Activated T-helper 2 cell treated with anti-CD3 and anti-CD28 coated beads, Interferon-gamma antibody, Interleukin-2, Interleukin-4, amounts not matched to agents 10 μg/mL and 5 μg/mL and 100 μg/mL, durations not matched to agents 14 hours and 24 hours and 36 hours (primary cell): ENCODE measurements at regions not wholly inside any gene's neighbourhood (a gene's known extent, or its start where the extent isn't known, plus 50 kb on each side); places are given as distances from the start of the nearest gene placed in this dataset.
"Not testable (repeated sequence)": the region's sequence is repeated elsewhere in the genome, so short reads cannot be mapped to it uniquely, and the experiment has no call there.

ENCODE experiments used
- DNase-seq: peaks from one replicate; pipeline ENCODE4 v3.0.0; 2021; ENCODE audit warnings: low spot score
- H3K27ac Mint-ChIP-seq: one replicate; pipeline ENCODE4 v1.8.0; 2021; ENCODE audit warnings: mixed read lengths
- H3K27me3 Mint-ChIP-seq: one replicate; pipeline ENCODE4 v1.8.0; 2021; ENCODE audit warnings: low read depth, mixed read lengths
- H3K36me3 Mint-ChIP-seq: one replicate; pipeline ENCODE4 v1.8.0; 2021; ENCODE audit warnings: low read depth, mixed read lengths
- H3K4me1 Mint-ChIP-seq: one replicate; pipeline ENCODE4 v1.8.0; 2021; ENCODE audit warnings: low read depth, mixed read lengths
- H3K4me3 Mint-ChIP-seq: one replicate; pipeline ENCODE4 v1.8.0; 2021; ENCODE audit warnings: low read depth, mild to moderate bottlenecking, moderate library complexity, mixed read lengths
- H3K9me3 Mint-ChIP-seq: one replicate; pipeline ENCODE4 v1.8.0; 2021; ENCODE audit warnings: mixed read lengths
- intact Hi-C: fragments of 100-400 bp; cut with micrococcal nuclease; formaldehyde crosslinking; loops from one replicate; pipeline ENCODE4 v1.15.1; 2023

GRCh38 chr4:97412331-97412730 is 730.9 kb downstream of the STPG2 start:
- Mint-ChIP-seq H3K36me3 (no peaks in the 10 kb centered on the region), H3K27me3 (no peaks in the 10 kb centered on the region), H3K27ac (no peak overlapping the region)

GRCh38 chr4:97414161-97414560 is 729.1 kb downstream of the STPG2 start:
- Mint-ChIP-seq H3K4me3 (no peak overlapping the region), H3K27ac (no peak overlapping the region), H3K9me3 (peaks cover 29% of the 10 kb centered on the region), H3K4me1 (no peaks in the 10 kb centered on the region), H3K36me3 (no peaks in the 10 kb centered on the region), H3K27me3 (no peaks in the 10 kb centered on the region)
- no peak for DNase-seq
- intact Hi-C loops, result no loop called here

More at GRCh38 chr4:97412331-97412730, 730.9 kb downstream of the STPG2 start:
- no peak overlapping the region for H3K4me3 Mint-ChIP-seq
- intact Hi-C loops, result no loop called here
- no peak for DNase-seq
- peaks cover 16% of the 10 kb centered on the region for H3K9me3 Mint-ChIP-seq
- no peaks in the 10 kb centered on the region for H3K4me1 Mint-ChIP-seq

GRCh38 chr4:97432551-97432950 is 710.7 kb downstream of the STPG2 start:
- Mint-ChIP-seq H3K27me3 (no peaks in the 10 kb centered on the region), H3K9me3 (peaks cover 50% of the 10 kb centered on the region), H3K27ac (no peak overlapping the region), H3K4me1 (no peaks in the 10 kb centered on the region), H3K36me3 (no peaks in the 10 kb centered on the region), H3K4me3 (no peak overlapping the region)
- intact Hi-C loops, result no loop called here
- DNase-seq, result no peak

- intact Hi-C loops, H3K4me1 Mint-ChIP-seq, H3K36me3 Mint-ChIP-seq, H3K27ac Mint-ChIP-seq, H3K4me3 Mint-ChIP-seq, DNase-seq, H3K27me3 Mint-ChIP-seq: not testable (repeated sequence)
- peaks cover 33% of the 10 kb centered on the region for H3K9me3 Mint-ChIP-seq
These were observed 705.1 kb downstream of the STPG2 start for GRCh38 chr4:97437998-97438705.

GRCh38 chr4:97453186-97453585 is 690.1 kb downstream of the STPG2 start:
- H3K27ac Mint-ChIP-seq, result no peak overlapping the region
- no peak overlapping the region for H3K4me3 Mint-ChIP-seq
- no peaks in the 10 kb centered on the region for H3K36me3 Mint-ChIP-seq
- no peak for DNase-seq
- intact Hi-C loops, result no loop called here
- no peaks in the 10 kb centered on the region for H3K4me1 Mint-ChIP-seq
- H3K27me3 Mint-ChIP-seq, result no peaks in the 10 kb centered on the region
- peaks cover 44% of the 10 kb centered on the region for H3K9me3 Mint-ChIP-seq

GRCh38 chr4:97457253-97457652 is 686.0 kb downstream of the STPG2 start:
- intact Hi-C loops, result no loop called here
- no peak overlapping the region for H3K4me3 Mint-ChIP-seq
- no peaks in the 10 kb centered on the region for H3K27me3 Mint-ChIP-seq
- no peak overlapping the region for H3K27ac Mint-ChIP-seq
- H3K4me1 Mint-ChIP-seq, result no peaks in the 10 kb centered on the region
- H3K36me3 Mint-ChIP-seq, result no peaks in the 10 kb centered on the region
- DNase-seq, result no peak
- peaks cover 47% of the 10 kb centered on the region for H3K9me3 Mint-ChIP-seq

- Mint-ChIP-seq H3K27ac (no peak overlapping the region), H3K4me1 (no peaks in the 10 kb centered on the region)
These were observed 675.0 kb downstream of the STPG2 start for GRCh38 chr4:97468272-97468671.

GRCh38 chr4:97475621-97476020 is 667.7 kb downstream of the STPG2 start:
- Mint-ChIP-seq H3K27me3 (no peaks in the 10 kb centered on the region), H3K27ac (no peak overlapping the region), H3K9me3 (peaks cover 16% of the 10 kb centered on the region), H3K4me3 (no peak overlapping the region), H3K4me1 (no peaks in the 10 kb centered on the region), H3K36me3 (no peaks in the 10 kb centered on the region)
- no peak for DNase-seq
- intact Hi-C loops, result no loop called here

More at GRCh38 chr4:97468272-97468671, 675.0 kb downstream of the STPG2 start:
- Mint-ChIP-seq H3K36me3 (no peaks in the 10 kb centered on the region), H3K27me3 (no peaks in the 10 kb centered on the region), H3K4me3 (no peak overlapping the region), H3K9me3 (peaks cover 34% of the 10 kb centered on the region)
- intact Hi-C loops, result no loop called here
- DNase-seq, result no peak

- no peaks in the 10 kb centered on the region for H3K27me3 Mint-ChIP-seq
- no peak overlapping the region for H3K27ac Mint-ChIP-seq
- no peak overlapping the region for H3K4me3 Mint-ChIP-seq
- no peaks in the 10 kb centered on the region for H3K36me3 Mint-ChIP-seq
- no peak for DNase-seq
- intact Hi-C loops, result no loop called here
- H3K4me1 Mint-ChIP-seq, result no peaks in the 10 kb centered on the region
- H3K9me3 Mint-ChIP-seq, result peaks cover 15% of the 10 kb centered on the region
These were observed 665.3 kb downstream of the STPG2 start for GRCh38 chr4:97477974-97478373.

GRCh38 chr4:97479388-97479787 is 663.9 kb downstream of the STPG2 start:
- peaks cover 15% of the 10 kb centered on the region for H3K9me3 Mint-ChIP-seq
- H3K27me3 Mint-ChIP-seq, result no peaks in the 10 kb centered on the region
- no peak overlapping the region for H3K27ac Mint-ChIP-seq
- intact Hi-C loops, result no loop called here
- H3K36me3 Mint-ChIP-seq, result no peaks in the 10 kb centered on the region
- H3K4me1 Mint-ChIP-seq, result no peaks in the 10 kb centered on the region
- no peak for DNase-seq
- no peak overlapping the region for H3K4me3 Mint-ChIP-seq

GRCh38 chr4:97491856-97492255 is 651.4 kb downstream of the STPG2 start:
- H3K4me1 Mint-ChIP-seq, result no peaks in the 10 kb centered on the region
- H3K4me3 Mint-ChIP-seq, result no peak overlapping the region
- no peak for DNase-seq
- no peaks in the 10 kb centered on the region for H3K36me3 Mint-ChIP-seq
- H3K27me3 Mint-ChIP-seq, result no peaks in the 10 kb centered on the region
- no peak overlapping the region for H3K27ac Mint-ChIP-seq
- H3K9me3 Mint-ChIP-seq, result peaks cover 9% of the 10 kb centered on the region
- intact Hi-C loops, result loop anchor here (1.0 kb wide), 1 partner anchor 11 kb away; no protein-coding TSS in a partner anchor

GRCh38 chr4:97493815-97494518 is 649.3 kb downstream of the STPG2 start:
- no peak overlapping the region for H3K27ac Mint-ChIP-seq
- DNase-seq, result no peak
- peaks cover 7% of the 10 kb centered on the region for H3K9me3 Mint-ChIP-seq
- H3K4me1 Mint-ChIP-seq, result no peaks in the 10 kb centered on the region
- no peaks in the 10 kb centered on the region for H3K27me3 Mint-ChIP-seq
- H3K36me3 Mint-ChIP-seq, result no peaks in the 10 kb centered on the region
- no peak overlapping the region for H3K4me3 Mint-ChIP-seq
- intact Hi-C loops, result no loop called here

- H3K36me3 Mint-ChIP-seq, result no peaks in the 10 kb centered on the region
- H3K4me1 Mint-ChIP-seq, result no peaks in the 10 kb centered on the region
- H3K27ac Mint-ChIP-seq, result no peak overlapping the region
- no peaks in the 10 kb centered on the region for H3K27me3 Mint-ChIP-seq
- intact Hi-C loops, result no loop called here
- H3K9me3 Mint-ChIP-seq, result peaks cover 4% of the 10 kb centered on the region
- no peak overlapping the region for H3K4me3 Mint-ChIP-seq
- DNase-seq, result no peak
These were observed 646.9 kb downstream of the STPG2 start for GRCh38 chr4:97496298-97496873.
